ENCODE measurements at regions not wholly inside any gene's neighbourhood (a gene's known extent, or its start where the extent isn't known, plus 50 kb on each side); places are given as distances from the start of the nearest gene placed in this dataset.

DNA sequence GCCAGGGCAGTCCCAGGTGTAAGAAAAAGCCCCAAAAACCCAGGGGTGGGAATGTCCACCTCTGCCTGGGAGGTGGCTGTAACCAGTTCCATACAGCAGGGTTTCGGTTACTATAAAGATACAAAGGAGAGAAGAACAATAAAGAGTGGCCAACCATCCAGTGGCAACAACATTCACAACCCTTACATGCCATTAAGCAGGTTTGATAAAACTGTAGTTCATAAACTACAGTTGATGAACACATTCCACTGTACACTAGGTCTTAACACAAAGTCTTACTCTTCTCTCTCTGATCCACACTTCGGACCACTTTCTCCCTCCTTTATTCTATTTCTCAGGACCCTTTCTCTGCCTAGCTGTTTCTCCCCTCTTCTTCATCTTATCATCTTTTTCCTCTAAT lies 152.0 kb downstream of the TLE3 start:
- Mint-ChIP-seq H3K9me3 (no peaks in the 10 kb centered on the region), H3K4me3 (ENCODE audit: low read depth) (no peak overlapping the region), H3K27ac (no peak overlapping the region), H3K27me3 (ENCODE audit: low read depth) (peaks cover 12% of the 10 kb centered on the region), H3K4me1 (ENCODE audit: low read depth) (peaks cover 4% of the 10 kb centered on the region), H3K36me3 (ENCODE audit: low read depth) (no peaks in the 10 kb centered on the region)
- intact Hi-C loops (cut with micrococcal nuclease) = no loop called here
- DNase-seq (ENCODE audit: low spot score) = no peak

DNA sequence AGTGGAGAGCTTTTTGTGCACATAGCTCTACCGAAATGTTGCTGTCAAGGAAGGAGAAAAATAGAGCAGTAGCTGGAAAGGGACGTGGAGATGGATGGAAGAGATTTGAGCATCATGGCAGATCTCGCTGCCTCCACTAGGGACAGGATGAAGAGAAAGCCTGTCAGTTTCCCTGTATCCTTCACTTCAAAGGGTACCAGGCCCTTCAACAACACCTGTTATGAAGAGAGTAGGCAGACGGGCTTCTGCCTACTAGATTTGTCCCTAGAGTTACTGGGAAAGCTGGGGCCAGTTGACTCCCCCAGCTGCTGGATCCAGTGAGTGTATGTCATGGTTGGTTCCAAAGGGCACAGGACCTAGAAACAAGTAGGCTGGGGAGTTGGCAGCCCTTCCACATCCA lies 150.8 kb downstream of the TLE3 start:
- H3K9me3 Mint-ChIP-seq = no peaks in the 10 kb centered on the region
- no peaks in the 10 kb centered on the region for H3K36me3 Mint-ChIP-seq (ENCODE audit: low read depth)
- peaks cover 12% of the 10 kb centered on the region for H3K27me3 Mint-ChIP-seq (ENCODE audit: low read depth)
- intact Hi-C loops (cut with micrococcal nuclease) = no loop called here
- H3K4me3 Mint-ChIP-seq (ENCODE audit: low read depth) = no peak overlapping the region
- no peak overlapping the region for H3K27ac Mint-ChIP-seq
- H3K4me1 Mint-ChIP-seq (ENCODE audit: low read depth) = peaks cover 4% of the 10 kb centered on the region
- DNase-seq (ENCODE audit: low spot score) = no peak

DNA sequence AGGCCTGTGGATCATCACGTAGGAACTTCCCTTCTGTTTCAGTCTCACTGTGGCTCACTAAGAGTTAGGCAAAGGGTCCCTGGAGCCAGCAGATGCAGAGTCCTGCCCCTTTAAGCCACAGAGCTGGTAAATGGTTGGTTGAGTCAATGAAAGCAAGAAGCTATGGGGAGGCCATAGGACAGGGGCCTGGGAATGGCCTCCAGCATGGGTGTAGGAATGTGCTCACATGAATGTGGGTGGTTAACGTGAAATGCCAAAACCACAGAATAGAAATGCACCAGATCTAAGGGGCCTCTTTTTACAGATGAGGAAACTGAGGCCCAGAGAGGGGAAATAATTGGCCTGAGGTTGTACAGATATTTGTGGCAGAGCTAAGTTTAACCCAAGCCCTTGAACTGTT lies 150.3 kb downstream of the TLE3 start:
- Mint-ChIP-seq H3K36me3 (ENCODE audit: low read depth) (no peaks in the 10 kb centered on the region), H3K4me3 (ENCODE audit: low read depth) (no peak overlapping the region), H3K27me3 (ENCODE audit: low read depth) (peaks cover 12% of the 10 kb centered on the region), H3K9me3 (no peaks in the 10 kb centered on the region), H3K4me1 (ENCODE audit: low read depth) (peaks cover 4% of the 10 kb centered on the region), H3K27ac (no peak overlapping the region)
- DNase-seq (ENCODE audit: low spot score) = no peak
- intact Hi-C loops (cut with micrococcal nuclease) = no loop called here

DNA sequence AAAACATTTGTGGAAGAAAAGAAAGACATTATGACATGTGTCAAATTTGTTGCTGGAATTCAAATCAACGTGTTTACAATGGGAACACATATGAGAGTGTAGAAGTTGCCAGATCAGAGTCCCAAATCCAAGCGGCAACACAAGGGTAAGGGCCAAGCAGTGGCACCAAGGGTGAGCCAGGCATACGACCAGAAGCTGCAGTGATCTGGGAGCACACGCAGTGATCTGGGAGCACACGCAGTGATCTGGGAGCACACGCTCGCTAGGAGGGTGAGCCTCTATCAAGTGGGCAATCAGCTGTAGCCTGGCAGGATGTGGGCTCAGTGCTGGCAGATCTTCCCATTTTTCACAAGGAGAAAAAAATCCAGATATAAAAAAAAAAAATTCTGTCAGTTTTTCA lies 148.2 kb downstream of the TLE3 start:
- Mint-ChIP-seq H3K36me3 (ENCODE audit: low read depth) (no peaks in the 10 kb centered on the region), H3K9me3 (no peaks in the 10 kb centered on the region), H3K27me3 (ENCODE audit: low read depth) (peaks cover 19% of the 10 kb centered on the region), H3K4me1 (ENCODE audit: low read depth) (peaks cover 4% of the 10 kb centered on the region), H3K4me3 (ENCODE audit: low read depth) (no peak overlapping the region), H3K27ac (no peak overlapping the region)
- no peak for DNase-seq (ENCODE audit: low spot score)
- intact Hi-C loops (cut with micrococcal nuclease) = no loop called here

DNA sequence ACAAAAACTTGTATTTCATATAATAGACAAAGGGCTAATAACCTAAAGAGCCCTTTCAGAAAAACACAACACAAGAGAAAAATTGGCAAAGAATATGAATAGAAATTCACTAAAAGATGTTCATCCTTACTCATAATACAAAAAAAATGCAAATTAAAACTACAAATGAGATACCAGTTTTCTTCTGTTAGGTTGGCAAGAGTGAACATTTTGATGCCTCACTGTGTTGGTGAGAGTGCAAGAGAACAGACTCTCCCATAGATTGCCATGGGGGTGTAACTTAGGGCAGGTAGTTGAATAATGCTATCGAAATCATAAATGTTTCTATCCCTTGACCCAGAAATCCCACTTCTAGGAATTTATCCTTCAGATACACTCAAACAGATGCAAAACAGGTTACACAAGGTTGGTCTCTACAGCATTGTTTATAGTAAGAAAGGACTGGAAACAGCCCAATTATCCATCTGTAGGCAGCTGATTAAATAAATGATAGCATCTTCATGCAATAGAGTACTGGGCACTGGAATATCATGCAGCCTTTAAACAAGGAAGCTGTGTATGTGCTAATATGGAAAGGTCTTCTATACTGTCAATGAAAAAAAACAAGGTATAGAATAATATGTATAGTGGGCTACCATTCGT lies 146.3 kb downstream of the TLE3 start:
- Mint-ChIP-seq H3K9me3 (no peaks in the 10 kb centered on the region), H3K27me3 (ENCODE audit: low read depth) (peaks cover 20% of the 10 kb centered on the region), H3K36me3 (ENCODE audit: low read depth) (no peaks in the 10 kb centered on the region), H3K4me3 (ENCODE audit: low read depth) (no peak overlapping the region), H3K4me1 (ENCODE audit: low read depth) (peaks cover 4% of the 10 kb centered on the region), H3K27ac (no peak overlapping the region)
- DNase-seq (ENCODE audit: low spot score) = no peak
- intact Hi-C loops (cut with micrococcal nuclease) = no loop called here

DNA sequence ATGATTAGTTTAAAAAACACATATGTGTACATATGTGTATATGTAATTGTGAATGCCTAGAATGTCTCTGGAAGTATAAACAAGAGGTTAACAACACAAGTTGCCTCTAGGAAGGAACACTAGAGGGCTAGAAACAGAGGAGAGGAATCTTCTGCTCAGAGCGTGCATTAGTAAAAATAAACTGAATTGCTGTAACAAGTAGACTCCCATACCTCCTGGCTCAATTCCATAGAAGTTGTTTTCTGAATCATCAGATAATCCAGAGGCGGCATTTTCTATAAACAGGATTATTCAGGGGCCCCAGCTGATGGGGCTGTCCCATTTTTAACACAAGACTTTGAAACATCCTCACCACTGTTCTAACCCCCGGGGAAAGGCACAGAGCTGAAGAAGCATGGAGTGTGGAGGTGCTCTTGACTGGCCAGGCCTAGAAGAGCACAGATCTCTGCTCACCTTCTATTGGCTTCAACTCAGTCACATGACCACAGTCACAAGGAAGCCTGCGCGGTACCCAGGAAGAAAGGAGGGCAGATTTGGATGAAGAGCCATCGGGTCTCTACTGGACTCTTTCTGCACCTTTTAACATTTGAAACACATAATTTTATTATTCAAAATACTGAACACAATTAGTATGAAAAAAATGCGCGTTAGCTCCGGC lies 145.7 kb downstream of the TLE3 start:
- intact Hi-C loops (cut with micrococcal nuclease) = no loop called here
- no peak for DNase-seq (ENCODE audit: low spot score)
- H3K27me3 Mint-ChIP-seq (ENCODE audit: low read depth) = peaks cover 16% of the 10 kb centered on the region

DNA sequence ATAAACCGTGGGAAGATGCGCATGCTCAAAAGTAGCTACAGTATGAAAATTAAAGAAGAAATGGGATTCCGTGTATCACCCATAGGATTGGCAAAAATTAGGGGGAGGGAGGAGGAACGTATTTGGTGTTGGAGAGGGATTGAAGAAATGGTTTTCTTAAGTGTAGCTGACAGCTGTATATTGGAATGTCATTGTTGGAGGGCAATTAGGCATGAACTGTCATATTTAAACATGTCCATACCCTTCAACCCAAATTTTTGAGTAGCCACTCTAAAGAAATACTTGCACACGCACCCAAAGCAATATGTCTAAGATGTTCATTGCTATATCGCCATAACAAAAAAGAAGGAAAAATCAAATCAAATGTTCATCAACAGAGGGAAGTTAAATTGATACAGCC lies 144.7 kb downstream of the TLE3 start:
- no peak overlapping the region for H3K4me3 Mint-ChIP-seq (ENCODE audit: low read depth)
- no peaks in the 10 kb centered on the region for H3K36me3 Mint-ChIP-seq (ENCODE audit: low read depth)
- intact Hi-C loops (cut with micrococcal nuclease) = no loop called here
- peaks cover 4% of the 10 kb centered on the region for H3K4me1 Mint-ChIP-seq (ENCODE audit: low read depth)
- peaks cover 16% of the 10 kb centered on the region for H3K27me3 Mint-ChIP-seq (ENCODE audit: low read depth)
- no peaks in the 10 kb centered on the region for H3K9me3 Mint-ChIP-seq
- no peak for DNase-seq (ENCODE audit: low spot score)
- no peak overlapping the region for H3K27ac Mint-ChIP-seq

More for the DNA sequence above, 145.7 kb downstream of the TLE3 start:
- H3K36me3 Mint-ChIP-seq (ENCODE audit: low read depth) = no peaks in the 10 kb centered on the region
- no peaks in the 10 kb centered on the region for H3K9me3 Mint-ChIP-seq
- no peak overlapping the region for H3K4me3 Mint-ChIP-seq (ENCODE audit: low read depth)
- H3K4me1 Mint-ChIP-seq (ENCODE audit: low read depth) = peaks cover 4% of the 10 kb centered on the region
- H3K27ac Mint-ChIP-seq = no peak overlapping the region

DNA sequence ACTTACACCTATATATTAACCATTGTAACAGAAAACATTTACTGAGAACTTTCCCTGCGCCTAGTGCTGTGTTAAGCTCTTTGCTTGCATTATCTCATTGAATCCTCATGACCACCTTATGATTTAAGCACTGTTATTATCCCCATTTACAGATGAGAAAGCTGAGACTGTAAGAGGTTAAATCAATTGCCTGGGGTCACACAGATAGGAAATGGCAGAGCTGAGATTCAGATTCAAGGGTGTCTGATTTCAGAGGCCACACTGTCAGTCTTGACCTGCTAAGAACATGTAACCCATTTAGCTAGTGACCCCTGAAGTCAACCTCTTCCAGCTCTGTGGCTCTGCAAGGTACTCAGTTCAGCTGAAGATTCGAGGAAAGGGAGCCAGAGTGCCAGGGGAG lies 143.9 kb downstream of the TLE3 start:
- Mint-ChIP-seq H3K36me3 (ENCODE audit: low read depth) (no peaks in the 10 kb centered on the region), H3K4me3 (ENCODE audit: low read depth) (no peak overlapping the region), H3K9me3 (no peaks in the 10 kb centered on the region), H3K4me1 (ENCODE audit: low read depth) (peaks cover 4% of the 10 kb centered on the region), H3K27me3 (ENCODE audit: low read depth) (peaks cover 16% of the 10 kb centered on the region), H3K27ac (no peak overlapping the region)
- intact Hi-C loops (cut with micrococcal nuclease) = no loop called here
- DNase-seq (ENCODE audit: low spot score) = no peak

DNA sequence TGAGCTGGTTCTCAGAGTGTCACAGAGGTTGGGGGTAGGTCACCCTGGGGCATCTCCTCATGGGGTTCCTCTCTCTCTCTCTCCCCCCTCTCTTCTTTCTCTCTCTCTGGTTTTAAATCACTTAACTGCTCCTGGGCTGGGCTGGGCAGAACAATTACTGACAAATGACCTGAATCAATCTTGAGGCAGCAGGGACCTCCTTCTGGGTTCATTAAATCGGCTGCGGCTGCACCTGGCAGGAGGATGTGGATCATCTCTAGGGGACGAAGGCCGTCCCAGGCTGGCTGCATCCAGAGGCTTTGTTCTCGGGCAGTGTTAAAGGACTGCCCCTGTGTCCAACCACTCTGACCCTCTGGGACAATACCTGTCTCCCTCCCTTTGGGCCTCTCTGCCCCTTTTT lies 143.1 kb downstream of the TLE3 start:
- no peaks in the 10 kb centered on the region for H3K4me1 Mint-ChIP-seq (ENCODE audit: low read depth)
- H3K27me3 Mint-ChIP-seq (ENCODE audit: low read depth) = peaks cover 15% of the 10 kb centered on the region
- H3K36me3 Mint-ChIP-seq (ENCODE audit: low read depth) = no peaks in the 10 kb centered on the region
- no peak for DNase-seq (ENCODE audit: low spot score)
- intact Hi-C loops (cut with micrococcal nuclease) = no loop called here
- no peaks in the 10 kb centered on the region for H3K9me3 Mint-ChIP-seq
- no peak overlapping the region for H3K4me3 Mint-ChIP-seq (ENCODE audit: low read depth)
- no peak overlapping the region for H3K27ac Mint-ChIP-seq

DNA sequence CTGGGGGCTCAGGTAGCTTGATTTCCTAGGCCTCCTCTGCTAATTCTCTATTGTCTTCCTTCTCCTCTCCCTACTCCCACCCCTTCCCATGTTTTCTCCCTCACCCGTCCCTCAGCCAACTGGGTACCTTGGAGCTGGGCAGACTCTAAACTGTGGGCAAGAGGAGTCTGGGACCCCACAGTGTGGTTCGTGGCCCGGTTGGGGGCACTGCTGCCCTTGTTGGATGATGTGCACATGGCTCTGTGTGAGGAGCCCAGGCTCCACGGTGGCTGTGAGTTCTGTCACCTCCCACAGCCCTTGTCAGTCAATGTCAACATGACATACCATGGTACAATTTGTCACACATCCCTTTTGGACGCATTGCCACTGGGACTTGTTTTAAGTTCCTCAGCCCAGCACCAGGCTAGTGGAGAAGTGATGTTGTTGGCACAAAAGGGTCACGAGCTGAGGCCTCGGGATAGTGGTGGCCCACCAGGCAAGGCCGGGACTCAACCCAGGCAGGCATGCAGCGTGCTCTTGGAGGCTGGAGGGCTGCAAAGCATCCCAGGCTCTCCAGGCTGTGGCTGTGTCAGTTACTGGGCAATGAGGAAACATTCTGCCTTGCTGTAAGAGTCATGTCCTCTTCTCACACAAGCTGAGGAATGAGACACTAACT lies 142.3 kb downstream of the TLE3 start:
- Mint-ChIP-seq H3K36me3 (ENCODE audit: low read depth) (no peaks in the 10 kb centered on the region), H3K4me1 (ENCODE audit: low read depth) (no peaks in the 10 kb centered on the region), H3K27me3 (ENCODE audit: low read depth) (peaks cover 12% of the 10 kb centered on the region), H3K27ac (no peak overlapping the region), H3K4me3 (ENCODE audit: low read depth) (no peak overlapping the region), H3K9me3 (no peaks in the 10 kb centered on the region)
- intact Hi-C loops (cut with micrococcal nuclease) = no loop called here
- no peak for DNase-seq (ENCODE audit: low spot score)

DNA sequence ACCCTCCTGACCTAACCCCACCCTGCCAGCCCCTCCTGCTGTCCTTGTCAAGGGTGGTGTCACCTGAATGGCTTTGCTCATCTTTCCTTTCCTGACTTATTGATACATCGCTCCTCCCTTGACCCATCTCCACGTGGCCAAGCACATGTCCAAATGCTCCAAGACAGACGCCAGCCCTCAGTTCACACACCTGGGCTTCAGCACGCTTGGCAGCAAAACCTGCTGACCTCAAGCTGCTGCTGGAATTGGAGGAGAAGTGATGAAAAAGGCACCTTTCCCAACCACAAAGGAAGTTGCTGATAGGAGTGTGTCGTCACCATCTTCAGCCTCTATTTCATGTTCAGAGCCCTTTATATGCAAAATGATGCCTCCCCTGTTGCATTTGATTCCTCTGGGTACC lies 141.3 kb downstream of the TLE3 start:
- no peaks in the 10 kb centered on the region for H3K36me3 Mint-ChIP-seq (ENCODE audit: low read depth)
- H3K9me3 Mint-ChIP-seq = no peaks in the 10 kb centered on the region
- H3K27me3 Mint-ChIP-seq (ENCODE audit: low read depth) = peaks cover 12% of the 10 kb centered on the region
- DNase-seq (ENCODE audit: low spot score) = no peak
- no peak overlapping the region for H3K4me3 Mint-ChIP-seq (ENCODE audit: low read depth)
- no peak overlapping the region for H3K27ac Mint-ChIP-seq
- H3K4me1 Mint-ChIP-seq (ENCODE audit: low read depth) = no peaks in the 10 kb centered on the region
- intact Hi-C loops (cut with micrococcal nuclease) = no loop called here

DNA sequence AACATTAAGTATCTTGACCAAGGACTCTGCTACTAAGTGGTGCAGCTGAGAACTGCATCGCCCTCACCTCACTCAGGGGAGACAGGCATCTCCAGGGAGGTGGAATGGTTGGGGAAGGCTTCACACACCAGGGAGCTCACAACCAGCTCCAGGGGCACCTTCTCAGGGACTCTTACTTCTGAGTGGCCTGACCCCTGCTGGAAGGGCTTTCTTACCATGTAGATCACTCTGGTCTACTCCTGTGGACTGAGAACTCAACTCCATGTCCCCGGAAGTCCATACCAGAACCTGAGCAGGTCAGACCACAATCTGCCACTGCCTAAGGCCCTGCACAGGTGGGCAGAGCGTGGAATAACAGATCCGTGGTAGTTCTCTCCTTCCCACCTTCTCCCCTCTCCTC lies 140.5 kb downstream of the TLE3 start:
- no peaks in the 10 kb centered on the region for H3K4me1 Mint-ChIP-seq (ENCODE audit: low read depth)
- no peak overlapping the region for H3K4me3 Mint-ChIP-seq (ENCODE audit: low read depth)
- intact Hi-C loops (cut with micrococcal nuclease) = no loop called here
- DNase-seq (ENCODE audit: low spot score) = no peak
- H3K27me3 Mint-ChIP-seq (ENCODE audit: low read depth) = peaks cover 13% of the 10 kb centered on the region
- no peak overlapping the region for H3K27ac Mint-ChIP-seq
- no peaks in the 10 kb centered on the region for H3K36me3 Mint-ChIP-seq (ENCODE audit: low read depth)
- H3K9me3 Mint-ChIP-seq = no peaks in the 10 kb centered on the region

DNA sequence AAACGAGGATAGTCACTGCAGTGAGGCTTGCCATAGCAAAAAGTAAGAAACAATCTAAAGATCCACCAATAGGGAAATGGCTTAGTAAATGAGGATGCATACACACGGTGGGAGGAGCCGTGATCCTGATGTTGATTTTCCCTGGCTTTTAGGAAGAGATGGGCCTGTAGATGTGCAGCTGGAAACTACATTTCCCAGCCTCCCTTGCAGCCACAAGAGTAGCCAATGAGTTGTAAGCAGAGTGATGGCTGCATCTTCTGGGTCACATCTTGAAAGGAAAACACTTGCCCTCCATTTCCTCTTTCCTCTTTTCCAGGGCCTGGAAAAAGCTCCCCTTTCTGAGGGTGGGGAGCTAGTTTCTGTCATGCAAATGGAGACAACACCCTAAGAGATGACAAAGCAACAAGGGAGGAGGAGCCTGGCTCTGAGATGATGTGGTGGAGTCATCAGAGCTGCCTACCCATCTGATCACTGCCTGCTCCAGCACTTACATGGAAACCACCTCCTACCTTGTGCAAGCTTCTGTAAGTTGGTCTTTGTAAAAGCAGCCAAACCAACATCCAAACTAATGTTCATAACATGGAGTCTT lies 139.1 kb downstream of the TLE3 start:
- intact Hi-C loops (cut with micrococcal nuclease) = no loop called here

More for the DNA sequence above, 139.1 kb downstream of the TLE3 start:
- no peak overlapping the region for H3K4me3 Mint-ChIP-seq (ENCODE audit: low read depth)
- no peaks in the 10 kb centered on the region for H3K4me1 Mint-ChIP-seq (ENCODE audit: low read depth)
- no peaks in the 10 kb centered on the region for H3K36me3 Mint-ChIP-seq (ENCODE audit: low read depth)
- H3K9me3 Mint-ChIP-seq = no peaks in the 10 kb centered on the region
- H3K27ac Mint-ChIP-seq = no peak overlapping the region
- DNase-seq (ENCODE audit: low spot score) = no peak
- peaks cover 15% of the 10 kb centered on the region for H3K27me3 Mint-ChIP-seq (ENCODE audit: low read depth)
